H1 (cell line): ENCODE measurements at regions not wholly inside any gene's neighbourhood (a gene's known extent, or its start where the extent isn't known, plus 50 kb on each side); places are given as distances from the start of the nearest gene placed in this dataset.
A peak's percentile ranks its signal among the peaks of the same experiment; 100 is the strongest.

Experiments
- CTCF ChIA-PET: fragments of 300-600 bp; sonication (Branson Sonifier 250); formaldehyde crosslinking; loops from one replicate; lab custom pipeline; 2021; ENCODE audit not compliant: partially characterized antibody; lab: Charles Lee
- POLR2A ChIA-PET: fragments of 300-600 bp; sonication (Branson Sonifier 250); formaldehyde crosslinking; loops from one replicate; lab custom pipeline; 2021; ENCODE audit warnings: inconsistent platforms; ENCODE audit not compliant: partially characterized antibody; lab: Charles Lee
- DNase-seq, 2 experiments: peaks; one replicate each; pipeline versions ENCODE4 v3.0.0 to v3.0.0-alpha.2; 2010 to 2022; ENCODE audit warnings: low spot score in 2 of 2, low read depth in 1 of 2, mixed read lengths in 1 of 2
- FAIRE-seq: peaks from 2 replicates; lab custom pipeline; 2011; peaks lifted over from hg19 to GRCh38; lab: Jason Lieb, UNC
- H2AFZ ChIP-seq: 2 replicates; pipeline ENCODE4 v1.8.1; 2012; ENCODE audit warnings: low read length, inconsistent platforms
- H2AK5ac ChIP-seq: 2 replicates; pipeline ENCODE4 v1.6.1; 2013; ENCODE audit warnings: low read depth, low read length
- H2BK120ac ChIP-seq: replicated peaks from 2 replicates; pipeline ENCODE3; 2013; ENCODE audit warnings: low read depth, low read length, inconsistent platforms
- H2BK12ac ChIP-seq: 2 replicates; pipeline ENCODE4 v1.6.1; 2013; ENCODE audit warnings: low read depth, low read length
- H2BK15ac ChIP-seq: 2 replicates; pipeline ENCODE4 v1.6.1; 2013; ENCODE audit warnings: low read length
- H2BK20ac ChIP-seq: 2 replicates; pipeline ENCODE4 v1.6.1; 2013; ENCODE audit warnings: low read length
- H2BK5ac ChIP-seq: 2 replicates; pipeline ENCODE4 v1.6.1; 2013; ENCODE audit warnings: low read depth, low read length
- H3K14ac ChIP-seq: 2 replicates; pipeline ENCODE4 v1.6.1; 2013; ENCODE audit warnings: inconsistent platforms; ENCODE audit not compliant: insufficient read length
- H3K18ac ChIP-seq: 2 replicates; pipeline ENCODE4 v1.6.1; 2013; ENCODE audit warnings: low read length; ENCODE audit errors: extremely low read depth
- H3K23ac ChIP-seq: 2 replicates; pipeline ENCODE4 v1.6.1; 2013; ENCODE audit warnings: inconsistent platforms; ENCODE audit not compliant: insufficient read length
- H3K23me2 ChIP-seq: 2 replicates; pipeline ENCODE4 v1.6.1; 2013; ENCODE audit warnings: low read depth, low read length
- H3K27ac ChIP-seq: 2 replicates; pipeline ENCODE4 v1.6.1; 2011; ENCODE audit warnings: low read depth, low read length, inconsistent platforms
- H3K27me3 ChIP-seq, 4 experiments: replicated peaks in 1 of 4; 1 replicate in 1 of 4; 2 replicates in 3 of 4; pipeline versions ENCODE4 v1.6.1 to v1.8.1; 2011 to 2013; ENCODE audit warnings: low read length in 3 of 4, mild to moderate bottlenecking in 3 of 4, inconsistent platforms in 2 of 4, mixed read lengths in 2 of 4, moderate library complexity in 1 of 4; ENCODE audit not compliant: control insufficient read depth in 3 of 4, insufficient read depth in 3 of 4; ENCODE audit errors: extremely low read depth in 1 of 4
- H3K36me3 ChIP-seq, 4 experiments: 2 replicates each; pipeline versions ENCODE4 v1.6.1 to v1.8.1; 2011 to 2013; ENCODE audit warnings: mild to moderate bottlenecking in 4 of 4, low read length in 3 of 4, moderate library complexity in 2 of 4, control low read depth in 1 of 4, inconsistent platforms in 1 of 4; ENCODE audit not compliant: insufficient read depth in 4 of 4, control insufficient read depth in 2 of 4
- H3K4ac ChIP-seq: replicated peaks from 2 replicates; pipeline ENCODE3; 2013; ENCODE audit warnings: low read length, low read depth, mixed read lengths, inconsistent platforms; ENCODE audit not compliant: insufficient read length
- H3K4me1 ChIP-seq, 4 experiments: replicated peaks in 1 of 4; 1 replicate in 1 of 4; 2 replicates in 3 of 4; pipeline versions ENCODE4 v1.6.1 to v1.8.1; 2011 to 2013; ENCODE audit warnings: low read length in 3 of 4, inconsistent platforms in 2 of 4, mixed read lengths in 1 of 4; ENCODE audit not compliant: insufficient read depth in 4 of 4, control insufficient read depth in 3 of 4
- H3K4me2 ChIP-seq, 2 experiments: 2 replicates each; pipeline versions ENCODE4 v1.6.1 to v1.8.1; 2011 to 2013; ENCODE audit warnings: low read depth in 2 of 2, low read length in 2 of 2, control low read depth in 1 of 2, inconsistent platforms in 1 of 2, mild to moderate bottlenecking in 1 of 2; ENCODE audit not compliant: insufficient read depth in 1 of 2
- H3K4me3 ChIP-seq, 4 experiments: fragments of 200-600, 300-600 bp in 1 of 4; sonication (generic), shearing (Covaris generic), sonication (Bioruptor Twin) in 1 of 4; 2 replicates each; pipeline versions ENCODE4 v1.5.1 to v1.8.1; 2011 to 2016; ENCODE audit warnings: low read length in 4 of 4, low read depth in 3 of 4, control low read depth in 2 of 4, inconsistent platforms in 2 of 4, mild to moderate bottlenecking in 2 of 4, mixed read lengths in 1 of 4, moderate library complexity in 1 of 4; ENCODE audit not compliant: insufficient read depth in 2 of 4; ENCODE audit errors: extremely low read depth in 1 of 4
- H3K56ac ChIP-seq: replicated peaks from 2 replicates; pipeline ENCODE3; 2013; ENCODE audit warnings: low read depth, mild to moderate bottlenecking, mixed read lengths, low read length, inconsistent platforms; ENCODE audit not compliant: insufficient read length
- H3K79me1 ChIP-seq: 2 replicates; pipeline ENCODE4 v1.6.1; 2013; ENCODE audit warnings: low read depth, low read length, control low read depth
- H3K79me2 ChIP-seq, 2 experiments: 2 replicates each; pipeline versions ENCODE4 v1.6.1 to v1.8.1; 2012 to 2013; ENCODE audit warnings: low read length in 2 of 2, mild to moderate bottlenecking in 2 of 2, inconsistent platforms in 1 of 2; ENCODE audit not compliant: insufficient read depth in 2 of 2, control insufficient read depth in 1 of 2
- H3K9ac ChIP-seq, 4 experiments: replicated peaks in 1 of 4; 1 replicate in 1 of 4; 2 replicates in 3 of 4; pipeline versions ENCODE4 v1.6.1 to v1.8.1; 2011 to 2013; ENCODE audit warnings: low read depth in 3 of 4, low read length in 3 of 4, control low read depth in 2 of 4, mild to moderate bottlenecking in 2 of 4, moderate library complexity in 2 of 4, inconsistent platforms in 1 of 4; ENCODE audit errors: extremely low read depth in 1 of 4
- H3K9me3 ChIP-seq, 2 experiments: 2 replicates each; pipeline versions ENCODE4 v1.6.1 to v1.8.1; 2012 to 2013; ENCODE audit warnings: mild to moderate bottlenecking in 2 of 2, moderate library complexity in 2 of 2, control low read depth in 1 of 2, inconsistent platforms in 1 of 2, low read depth in 1 of 2, low read length in 1 of 2, mixed read lengths in 1 of 2; ENCODE audit not compliant: insufficient read depth in 2 of 2
- H4K20me1 ChIP-seq, 2 experiments: replicated peaks in 1 of 2; 2 replicates each; pipeline versions ENCODE3 to v1.8.1; 2011 to 2013; ENCODE audit warnings: inconsistent platforms in 2 of 2, low read length in 2 of 2, mild to moderate bottlenecking in 1 of 2; ENCODE audit not compliant: insufficient read depth in 2 of 2, control insufficient read depth in 1 of 2
- H4K5ac ChIP-seq: 2 replicates; pipeline ENCODE4 v1.6.1; 2013; ENCODE audit warnings: low read length, low read depth, mixed read lengths, inconsistent platforms; ENCODE audit not compliant: insufficient read length
- H4K8ac ChIP-seq: 2 replicates; pipeline ENCODE4 v1.8.0; 2013; ENCODE audit warnings: mild to moderate bottlenecking, moderate library complexity, low read length, inconsistent platforms; ENCODE audit not compliant: insufficient read depth; ENCODE audit errors: extremely low read depth
- H4K91ac ChIP-seq: replicated peaks from 2 replicates; pipeline ENCODE3; 2013; ENCODE audit warnings: low read length, mixed read lengths, inconsistent platforms; ENCODE audit not compliant: insufficient read length
- ATF2 ChIP-seq: IDR thresholded peaks from 2 replicates; pipeline ENCODE4 v1.6.1; 2012; ENCODE audit warnings: low read length, inconsistent platforms
- CBX8 ChIP-seq: fragments of 300-800, 300-1000 bp; sonication (generic); IDR thresholded peaks from 2 replicates; pipeline ENCODE4 v1.7.1; 2016; ENCODE audit warnings: low read depth, low read length, borderline replicate concordance
- EP300 ChIP-seq, 2 experiments: IDR thresholded peaks; 1 replicate in 1 of 2; 2 replicates in 1 of 2; pipeline ENCODE4 v1.6.1; 2011 to 2012; ENCODE audit warnings: low read depth in 2 of 2, low read length in 2 of 2, mild to moderate bottlenecking in 2 of 2, borderline replicate concordance in 1 of 2, inconsistent platforms in 1 of 2, moderate library complexity in 1 of 2
- POLR2A ChIP-seq, 2 experiments: IDR thresholded peaks; 1 replicate in 1 of 2; 2 replicates in 1 of 2; pipeline ENCODE4 v1.6.1; 2011; ENCODE audit warnings: low read depth in 2 of 2, low read length in 2 of 2, mild to moderate bottlenecking in 2 of 2; ENCODE audit errors: control extremely low read depth in 1 of 2
- RFX5 ChIP-seq: IDR thresholded peaks from 2 replicates; pipeline ENCODE4 v1.6.1; 2011; ENCODE audit warnings: low read depth, low read length, improper control_type of control experiment, borderline replicate concordance
- RNF2 ChIP-seq: fragments of 200-900, 300-1000 bp; sonication (generic); IDR thresholded peaks from 2 replicates; pipeline ENCODE4 v1.7.1; 2016; ENCODE audit warnings: borderline replicate concordance, low read depth, mild to moderate bottlenecking, antibody characterized with exemption, low read length; ENCODE audit not compliant: poor library complexity, severe bottlenecking; ENCODE audit errors: missing control alignments
- SP1 ChIP-seq: IDR thresholded peaks from 2 replicates; pipeline ENCODE4 v1.6.1; 2011; ENCODE audit warnings: low read depth, low read length
- SUZ12 ChIP-seq: fragments of 200-600 bp; sonication (generic); IDR thresholded peaks from 2 replicates; pipeline ENCODE4 v1.6.1; 2012; ENCODE audit warnings: mild to moderate bottlenecking, inconsistent platforms, low read length, moderate library complexity, mixed read lengths
- TEAD4 ChIP-seq: IDR thresholded peaks from 2 replicates; pipeline ENCODE4 v1.6.1; 2012; ENCODE audit warnings: low read depth, low read length, inconsistent platforms, mixed read lengths
- WGBS, 2 experiments: shearing (Covaris generic) in 1 of 2; methylation state at CpG; one replicate each; pipeline versions ENCODE4 v1.1.6 to v1.1.7; 2013 to 2015; ENCODE audit warnings: low lambda C conversion rate in 2 of 2, mixed read lengths in 2 of 2, inconsistent platforms in 1 of 2, low coverage in 1 of 2, missing lambda C conversion rate in 1 of 2; ENCODE audit not compliant: insufficient replicate concordance in 2 of 2, insufficient coverage in 1 of 2, insufficient read length in 1 of 2; ENCODE audit errors: extremely low coverage in 1 of 2, missing lambda C conversion rate in 1 of 2; 5-methylcytosine and 5-hydroxymethylcytosine counted together

GRCh38 chr12:114186241-114187002 is 219.5 kb downstream of the TBX5 start:
- POLR2A ChIA-PET: interaction anchor here (0.6 to 1.0 kb wide), 3 partner anchors 8 to 79 kb away, joined by 3 to 4 read pairs (median 4); no protein-coding TSS in a partner anchor
- Histone ChIP-seq H4K5ac (no peak overlapping the region), H3K9me3 (no peaks in the 10 kb centered on the region)
- TF ChIP-seq RNF2 (no peak), SP1 (no peak), CBX8 (no peak), RFX5 (no peak), EP300 (IDR thresholded peaks at IDR 0.05; ENCODE audit: borderline replicate concordance in 1 of 2, low read depth in 2 of 2, low read length in 2 of 2) (no peak), TEAD4 (0 out of 2 replicates have a peak, but pooled peaks have one; percentile 15), SUZ12 (no peak), ATF2 (no peak), POLR2A (IDR thresholded peaks at IDR 0.05; ENCODE audit: control extremely low read depth in 1 of 2, low read depth in 2 of 2, low read length in 2 of 2) (no peak)

More at GRCh38 chr12:114186241-114187002, 219.5 kb downstream of the TBX5 start:
- FAIRE-seq: peak; percentile 79
- Histone ChIP-seq H3K27ac (no peak overlapping the region), H3K36me3 (no peaks in the 10 kb centered on the region), H2BK20ac (0 out of 2 replicates have a peak overlapping the region, but pooled peaks have one; percentile 9), H3K23me2 (no peaks in the 10 kb centered on the region), H3K79me2 (no peaks in the 10 kb centered on the region), H3K18ac (no peak overlapping the region; the same call in 1 of the 2 replicates), H2BK12ac (peak overlapping the region; percentile 21; the same call in 1 of the 2 replicates), H2BK15ac (0 out of 2 replicates have a peak overlapping the region, but pooled peaks have one; percentile 65), H4K8ac (no peak overlapping the region), H3K4me2 (peak overlapping the region; percentile 7 to 52; a peak in 3 of 4 replicates), H4K20me1 (no peaks in the 10 kb centered on the region), H3K14ac (no peak overlapping the region), H2AFZ (peak overlapping the region; percentile 61; the same call in 1 of the 2 replicates), H3K4me1 (peaks cover 3 to 10% (median 8%) of the 10 kb centered on the region in 4 experiments; a peak in 4 of 7 replicates), H3K23ac (no peak overlapping the region), H3K27me3 (peaks cover 0 to 3% (median under 1%) of the 10 kb centered on the region in 4 experiments; a peak in 2 of 7 replicates), H3K56ac (no peak overlapping the region), H4K91ac (no peak overlapping the region), H3K9ac (no peak overlapping the region), H2AK5ac (no peak overlapping the region), H3K4me3 (peak overlapping the region in 1 of 4 experiments; percentile 23; a peak in 1 of 8 replicates), H3K4ac (no peak overlapping the region), H3K79me1 (no peaks in the 10 kb centered on the region), H2BK120ac (no peak overlapping the region), H2BK5ac (peak overlapping the region; percentile 26; the same call in 1 of the 2 replicates)
- DNase-seq: peak; percentile 53
- WGBS, 2 experiments: 40% methylated on average over 17 of the region's 17 CpGs; no CpG with 5 or more reads in 1 of the 2 experiments
- CTCF ChIA-PET: interaction anchor here (0.6 to 8.2 kb wide), 5 partner anchors 18 to 273 kb away, joined by 3 to 60 read pairs (median 3); no protein-coding TSS in a partner anchor
